ENCODE measurements at regions not wholly inside any gene's neighbourhood (a gene's known extent, or its start where the extent isn't known, plus 50 kb on each side); places are given as distances from the start of the nearest gene placed in this dataset.

DNA sequence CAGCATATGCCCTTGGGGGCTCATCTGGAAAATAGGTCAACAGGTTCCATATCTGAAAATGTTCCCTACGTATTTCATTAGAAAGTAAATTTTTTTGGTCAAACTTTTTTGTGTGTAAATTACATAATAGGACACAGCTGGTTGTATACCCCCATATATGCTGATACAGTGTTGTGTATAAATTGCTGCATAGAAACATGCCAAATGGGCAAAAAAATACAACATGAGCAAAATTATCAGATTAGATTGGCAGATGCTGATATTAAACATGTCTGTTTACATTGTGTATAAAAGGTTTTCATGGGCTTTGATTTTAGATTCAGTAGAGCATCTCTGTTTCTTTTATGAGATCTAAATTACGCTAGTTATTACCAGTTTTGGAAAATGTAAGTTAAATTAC, 2223.0 kb downstream of the MAT2B start:
- Histone ChIP-seq H3K27ac (ENCODE audit: low read depth in 1 of 2, low read length in 2 of 2) (no peak overlapping the region), H3K36me3 (ENCODE audit: control insufficient read depth in 1 of 2, insufficient read depth in 2 of 2, low read length in 1 of 2) (no peaks in the 10 kb centered on the region), H3K27me3 (ENCODE audit: control insufficient read depth in 1 of 2, insufficient read depth in 2 of 2, low read length in 1 of 2) (no peaks in the 10 kb centered on the region), H3K9me3 (ENCODE audit: control insufficient read depth, low read length) (no peaks in the 10 kb centered on the region), H3K4me3 (ENCODE audit: low read length in 2 of 2) (no peak overlapping the region), H3K4me1 (ENCODE audit: control insufficient read depth in 1 of 2, insufficient read depth in 2 of 2, low read length in 2 of 2) (no peaks in the 10 kb centered on the region)
- 79 to 83% methylated on average over 2 of the region's 2 CpGs for WGBS, 2 donors
- intact Hi-C loops (cut with DNase I), result no loop called here
- DNase-seq, result no peak
- no peak for ATAC-seq (ENCODE audit: low FRiP score)

GRCh38 chr5:165735388-165735787, 2230.0 kb downstream of the MAT2B start:
- H3K4me1 ChIP-seq (ENCODE audit: control insufficient read depth in 1 of 2, insufficient read depth in 2 of 2, low read length in 2 of 2), result no peaks in the 10 kb centered on the region
- intact Hi-C loops (cut with DNase I), result no loop called here
- ATAC-seq (ENCODE audit: low FRiP score), result no peak
- no peak overlapping the region for H3K27ac ChIP-seq (ENCODE audit: low read depth in 1 of 2, low read length in 2 of 2)
- 36 to 75% methylated on average over 1 of the region's 1 CpG for WGBS, 2 donors
- H3K9me3 ChIP-seq (ENCODE audit: control insufficient read depth, low read length), result peaks cover 3% of the 10 kb centered on the region
- no peaks in the 10 kb centered on the region for H3K27me3 ChIP-seq (ENCODE audit: control insufficient read depth in 1 of 2, insufficient read depth in 2 of 2, low read length in 1 of 2)
- no peak overlapping the region for H3K4me3 ChIP-seq (ENCODE audit: low read length in 2 of 2)
- H3K36me3 ChIP-seq (ENCODE audit: control insufficient read depth in 1 of 2, insufficient read depth in 2 of 2, low read length in 1 of 2), result no peaks in the 10 kb centered on the region
- DNase-seq, result no peak

DNA sequence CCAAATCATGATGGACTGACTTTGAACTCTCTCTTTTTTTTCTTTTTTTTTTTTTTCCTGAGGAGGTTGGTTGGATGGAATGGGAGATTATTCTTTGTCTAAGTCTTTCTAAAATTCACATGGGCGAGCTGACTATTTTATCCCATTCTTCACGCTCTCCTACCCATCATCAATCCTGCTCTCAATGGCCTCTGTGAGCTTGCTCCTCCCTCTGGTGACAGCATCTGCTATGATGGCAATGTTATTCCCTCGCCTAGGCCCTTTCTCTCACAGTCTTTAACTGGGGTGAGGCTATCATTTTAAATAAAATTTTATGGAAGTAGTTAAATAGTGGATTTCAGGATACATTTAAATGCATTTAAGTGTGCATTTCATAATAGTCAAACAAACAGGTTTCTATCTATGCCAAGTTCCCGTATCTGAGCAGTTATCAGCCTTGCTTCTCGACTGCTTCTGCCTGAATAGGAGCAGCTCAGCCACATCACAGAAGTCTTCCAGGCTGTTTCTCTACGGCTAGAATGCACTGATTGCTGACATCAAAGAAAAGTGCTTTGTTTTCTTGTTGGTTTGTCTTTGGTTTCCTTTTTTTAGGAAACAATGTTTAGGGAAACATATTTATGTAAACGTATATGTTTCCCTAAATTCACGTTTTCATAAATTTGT, 2233.8 kb downstream of the MAT2B start:
- H3K4me1 ChIP-seq (ENCODE audit: control insufficient read depth in 1 of 2, insufficient read depth in 2 of 2, low read length in 2 of 2), result no peaks in the 10 kb centered on the region
- no peaks in the 10 kb centered on the region for H3K36me3 ChIP-seq (ENCODE audit: control insufficient read depth in 1 of 2, insufficient read depth in 2 of 2, low read length in 1 of 2)
- ATAC-seq (ENCODE audit: low FRiP score), result no peak
- H3K9me3 ChIP-seq (ENCODE audit: control insufficient read depth, low read length), result peaks cover 3% of the 10 kb centered on the region
- no peaks in the 10 kb centered on the region for H3K27me3 ChIP-seq (ENCODE audit: control insufficient read depth in 1 of 2, insufficient read depth in 2 of 2, low read length in 1 of 2)
- intact Hi-C loops (cut with DNase I), result no loop called here
- H3K27ac ChIP-seq (ENCODE audit: low read depth in 1 of 2, low read length in 2 of 2), result no peak overlapping the region
- no peak for DNase-seq
- WGBS, 2 donors, result 67 to 69% methylated on average over 8 of the region's 8 CpGs
- no peak overlapping the region for H3K4me3 ChIP-seq (ENCODE audit: low read length in 2 of 2)

GRCh38 chr5:165757791-165758190, 2252.4 kb downstream of the MAT2B start:
- 27 to 53% methylated on average over 4 of the region's 4 CpGs for WGBS, 2 donors
- Histone ChIP-seq H3K4me1 (ENCODE audit: control insufficient read depth in 1 of 2, insufficient read depth in 2 of 2, low read length in 2 of 2) (no peaks in the 10 kb centered on the region), H3K4me3 (ENCODE audit: low read length in 2 of 2) (no peak overlapping the region), H3K9me3 (ENCODE audit: control insufficient read depth, low read length) (no peaks in the 10 kb centered on the region), H3K36me3 (ENCODE audit: control insufficient read depth in 1 of 2, insufficient read depth in 2 of 2, low read length in 1 of 2) (no peaks in the 10 kb centered on the region), H3K27ac (ENCODE audit: low read depth in 1 of 2, low read length in 2 of 2) (no peak overlapping the region), H3K27me3 (ENCODE audit: control insufficient read depth in 1 of 2, insufficient read depth in 2 of 2, low read length in 1 of 2) (no peaks in the 10 kb centered on the region)
- intact Hi-C loops (cut with DNase I), result no loop called here
- no peak for DNase-seq
- ATAC-seq (ENCODE audit: low FRiP score), result no peak

- Histone ChIP-seq H3K4me1 (ENCODE audit: control insufficient read depth in 1 of 2, insufficient read depth in 2 of 2, low read length in 2 of 2) (no peaks in the 10 kb centered on the region), H3K4me3 (ENCODE audit: low read length in 2 of 2) (no peak overlapping the region), H3K36me3 (ENCODE audit: control insufficient read depth in 1 of 2, insufficient read depth in 2 of 2, low read length in 1 of 2) (no peaks in the 10 kb centered on the region), H3K27ac (ENCODE audit: low read depth in 1 of 2, low read length in 2 of 2) (no peak overlapping the region), H3K9me3 (ENCODE audit: control insufficient read depth, low read length) (no peaks in the 10 kb centered on the region), H3K27me3 (ENCODE audit: control insufficient read depth in 1 of 2, insufficient read depth in 2 of 2, low read length in 1 of 2) (no peaks in the 10 kb centered on the region)
- intact Hi-C loops (cut with DNase I), result no loop called here
- WGBS, 2 donors, result 50 to 55% methylated on average over 2 of the region's 2 CpGs
- DNase-seq, result no peak
- no peak for ATAC-seq (ENCODE audit: low FRiP score)
Observed at GRCh38 chr5:165775111-165775510, 2269.7 kb downstream of the MAT2B start.

- WGBS, 2 donors, result 52 to 62% methylated on average over 1 of the region's 1 CpG
- ATAC-seq (ENCODE audit: low FRiP score), result no peak
- Histone ChIP-seq H3K4me3 (ENCODE audit: low read length in 2 of 2) (no peak overlapping the region), H3K36me3 (ENCODE audit: control insufficient read depth in 1 of 2, insufficient read depth in 2 of 2, low read length in 1 of 2) (no peaks in the 10 kb centered on the region), H3K27ac (ENCODE audit: low read depth in 1 of 2, low read length in 2 of 2) (no peak overlapping the region), H3K9me3 (ENCODE audit: control insufficient read depth, low read length) (no peaks in the 10 kb centered on the region), H3K4me1 (ENCODE audit: control insufficient read depth in 1 of 2, insufficient read depth in 2 of 2, low read length in 2 of 2) (no peaks in the 10 kb centered on the region), H3K27me3 (ENCODE audit: control insufficient read depth in 1 of 2, insufficient read depth in 2 of 2, low read length in 1 of 2) (no peaks in the 10 kb centered on the region)
- intact Hi-C loops (cut with DNase I), result no loop called here
- no peak for DNase-seq
Observed at GRCh38 chr5:165779505-165779904, 2274.1 kb downstream of the MAT2B start.

DNA sequence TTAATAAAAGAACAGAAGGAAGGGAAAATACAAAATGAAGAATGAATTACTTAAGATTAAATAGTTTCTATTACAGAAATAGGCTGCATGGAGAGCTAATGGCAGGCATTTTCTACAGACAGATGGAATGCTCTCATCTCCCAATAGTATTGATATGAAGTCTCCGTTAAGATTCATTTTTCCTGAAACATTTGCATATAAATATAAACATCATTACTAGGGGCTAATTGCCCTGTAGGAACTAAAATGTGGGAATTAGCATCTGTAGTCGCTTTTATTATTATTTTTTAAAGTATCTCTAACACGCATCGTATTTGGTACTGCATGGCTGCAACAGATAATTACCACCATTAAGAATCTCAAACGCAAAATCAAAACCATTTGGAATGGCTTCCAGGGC, 2275.5 kb downstream of the MAT2B start:
- no peak for ATAC-seq (ENCODE audit: low FRiP score)
- H3K36me3 ChIP-seq (ENCODE audit: control insufficient read depth in 1 of 2, insufficient read depth in 2 of 2, low read length in 1 of 2), result no peaks in the 10 kb centered on the region

GRCh38 chr5:165781738-165782137, 2276.3 kb downstream of the MAT2B start:
- no peak for ATAC-seq (ENCODE audit: low FRiP score)
- Histone ChIP-seq H3K27ac (ENCODE audit: low read depth in 1 of 2, low read length in 2 of 2) (no peak overlapping the region), H3K9me3 (ENCODE audit: control insufficient read depth, low read length) (no peaks in the 10 kb centered on the region), H3K4me1 (ENCODE audit: control insufficient read depth in 1 of 2, insufficient read depth in 2 of 2, low read length in 2 of 2) (no peaks in the 10 kb centered on the region), H3K4me3 (ENCODE audit: low read length in 2 of 2) (no peak overlapping the region), H3K36me3 (ENCODE audit: control insufficient read depth in 1 of 2, insufficient read depth in 2 of 2, low read length in 1 of 2) (no peaks in the 10 kb centered on the region), H3K27me3 (ENCODE audit: control insufficient read depth in 1 of 2, insufficient read depth in 2 of 2, low read length in 1 of 2) (no peaks in the 10 kb centered on the region)
- 74 to 79% methylated on average over 4 of the region's 4 CpGs for WGBS, 2 donors
- no peak for DNase-seq
- intact Hi-C loops (cut with DNase I), result no loop called here

More for the DNA sequence above, 2275.5 kb downstream of the MAT2B start:
- H3K27me3 ChIP-seq (ENCODE audit: control insufficient read depth in 1 of 2, insufficient read depth in 2 of 2, low read length in 1 of 2), result no peaks in the 10 kb centered on the region
- no peak overlapping the region for H3K27ac ChIP-seq (ENCODE audit: low read depth in 1 of 2, low read length in 2 of 2)
- intact Hi-C loops (cut with DNase I), result no loop called here
- no peaks in the 10 kb centered on the region for H3K9me3 ChIP-seq (ENCODE audit: control insufficient read depth, low read length)
- no peaks in the 10 kb centered on the region for H3K4me1 ChIP-seq (ENCODE audit: control insufficient read depth in 1 of 2, insufficient read depth in 2 of 2, low read length in 2 of 2)
- WGBS, 2 donors, result 89 to 93% methylated on average over 5 of the region's 5 CpGs
- no peak overlapping the region for H3K4me3 ChIP-seq (ENCODE audit: low read length in 2 of 2)
- DNase-seq, result no peak

DNA sequence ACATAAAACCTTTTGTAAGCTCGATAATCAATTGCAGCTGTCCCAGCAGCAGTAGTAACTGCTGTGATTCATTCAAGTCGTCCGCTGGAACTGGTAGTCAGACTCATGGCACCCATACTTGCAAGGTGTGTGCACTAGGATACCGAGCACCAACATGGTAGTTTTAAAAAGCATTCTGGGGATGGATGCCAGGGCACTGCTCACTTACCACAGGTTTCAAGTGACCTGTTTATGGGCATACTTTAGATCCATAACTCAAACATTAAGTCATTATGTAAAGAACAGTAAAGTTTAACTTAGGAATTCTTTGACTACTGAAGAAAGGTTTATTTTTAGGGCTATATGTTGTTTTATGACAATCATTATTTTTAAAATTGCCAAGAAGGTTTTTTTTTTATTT, 2277.6 kb downstream of the MAT2B start:
- WGBS, 2 donors, result 58 to 65% methylated on average over 4 of the region's 4 CpGs
- no peaks in the 10 kb centered on the region for H3K27me3 ChIP-seq (ENCODE audit: control insufficient read depth in 1 of 2, insufficient read depth in 2 of 2, low read length in 1 of 2)
- H3K4me1 ChIP-seq (ENCODE audit: control insufficient read depth in 1 of 2, insufficient read depth in 2 of 2, low read length in 2 of 2), result no peaks in the 10 kb centered on the region
- H3K4me3 ChIP-seq (ENCODE audit: low read length in 2 of 2), result no peak overlapping the region
- intact Hi-C loops (cut with DNase I), result no loop called here
- no peak for DNase-seq
- no peaks in the 10 kb centered on the region for H3K36me3 ChIP-seq (ENCODE audit: control insufficient read depth in 1 of 2, insufficient read depth in 2 of 2, low read length in 1 of 2)
- ATAC-seq (ENCODE audit: low FRiP score), result no peak
- no peaks in the 10 kb centered on the region for H3K9me3 ChIP-seq (ENCODE audit: control insufficient read depth, low read length)
- H3K27ac ChIP-seq (ENCODE audit: low read depth in 1 of 2, low read length in 2 of 2), result no peak overlapping the region

Measured in aorta (tissue), 5 donors.